ENCODE measurements at regions not wholly inside any gene's neighbourhood (a gene's known extent, or its start where the extent isn't known, plus 50 kb on each side); places are given as distances from the start of the nearest gene placed in this dataset.

- TF ChIP-seq SUZ12 (IDR thresholded peaks at IDR 0.05; ENCODE audit: extremely low read depth, insufficient read depth, insufficient read length) (no peak), ZNF274 (IDR thresholded peaks at IDR 0.05; ENCODE audit: low read depth, low read length) (no peak), YY1 (IDR thresholded peaks at IDR 0.05; ENCODE audit: insufficient read depth, insufficient read length) (no peak)
Measured at GRCh38 chrX:140391313-140391712, 113.6 kb downstream of the SOX3 start.

Data from NT2/D1 (cell line).